HL-60 (cell line): ENCODE measurements at regions not wholly inside any gene's neighbourhood (a gene's known extent, or its start where the extent isn't known, plus 50 kb on each side); places are given as distances from the start of the nearest gene placed in this dataset.

Source experiments
- DNase-seq, 2 experiments: peaks; one replicate each; pipeline ENCODE4 v3.0.0-alpha.2; 2010 to 2020; ENCODE audit warnings: low read depth in 1 of 2, low spot score in 1 of 2
- H3K27ac ChIP-seq: fragments of 250-450 bp; sonication (Bioruptor Pico); replicated peaks from 2 replicates; pipeline ENCODE4 v1.5.1; 2020; ENCODE audit warnings: mild to moderate bottlenecking, moderate library complexity
- H3K27me3 ChIP-seq: fragments of 250-450 bp; sonication (Bioruptor Pico); 2 replicates; pipeline ENCODE4 v1.5.1; 2021; ENCODE audit warnings: mild to moderate bottlenecking, moderate library complexity; ENCODE audit not compliant: insufficient read depth, poor library complexity, severe bottlenecking
- H3K4me3 ChIP-seq: replicated peaks from 2 replicates; pipeline ENCODE4 v1.5.1; 2011; ENCODE audit warnings: mild to moderate bottlenecking, control low read depth, low read length; ENCODE audit not compliant: insufficient read depth
- GABPA ChIP-seq: IDR thresholded peaks from 2 replicates; pipeline ENCODE4 v1.6.1; 2012; ENCODE audit warnings: low read depth
- POLR2AphosphoS5 ChIP-seq: IDR thresholded peaks from 2 replicates; pipeline ENCODE4 v1.6.1; 2012; ENCODE audit warnings: low read depth
- REST ChIP-seq: IDR thresholded peaks from 2 replicates; pipeline ENCODE4 v1.6.1; 2012; ENCODE audit warnings: low read depth; ENCODE audit not compliant: insufficient replicate concordance
- SPI1 ChIP-seq: IDR thresholded peaks from 2 replicates; pipeline ENCODE4 v1.6.1; 2012; ENCODE audit warnings: low read depth, mild to moderate bottlenecking, borderline replicate concordance
- TF ChIP-seq, protein P1 (sequence below): IDR thresholded peaks from one replicate; pipeline ENCODE4 v1.5.1; 2011; ENCODE audit warnings: low read length, control low read depth, inconsistent platforms; ENCODE audit not compliant: insufficient read depth

GRCh38 chr20:20920433-20920832, 185.7 kb downstream of the LINC00237 start:
- TF ChIP-seq REST: no peak
- TF ChIP-seq, protein P1, sequence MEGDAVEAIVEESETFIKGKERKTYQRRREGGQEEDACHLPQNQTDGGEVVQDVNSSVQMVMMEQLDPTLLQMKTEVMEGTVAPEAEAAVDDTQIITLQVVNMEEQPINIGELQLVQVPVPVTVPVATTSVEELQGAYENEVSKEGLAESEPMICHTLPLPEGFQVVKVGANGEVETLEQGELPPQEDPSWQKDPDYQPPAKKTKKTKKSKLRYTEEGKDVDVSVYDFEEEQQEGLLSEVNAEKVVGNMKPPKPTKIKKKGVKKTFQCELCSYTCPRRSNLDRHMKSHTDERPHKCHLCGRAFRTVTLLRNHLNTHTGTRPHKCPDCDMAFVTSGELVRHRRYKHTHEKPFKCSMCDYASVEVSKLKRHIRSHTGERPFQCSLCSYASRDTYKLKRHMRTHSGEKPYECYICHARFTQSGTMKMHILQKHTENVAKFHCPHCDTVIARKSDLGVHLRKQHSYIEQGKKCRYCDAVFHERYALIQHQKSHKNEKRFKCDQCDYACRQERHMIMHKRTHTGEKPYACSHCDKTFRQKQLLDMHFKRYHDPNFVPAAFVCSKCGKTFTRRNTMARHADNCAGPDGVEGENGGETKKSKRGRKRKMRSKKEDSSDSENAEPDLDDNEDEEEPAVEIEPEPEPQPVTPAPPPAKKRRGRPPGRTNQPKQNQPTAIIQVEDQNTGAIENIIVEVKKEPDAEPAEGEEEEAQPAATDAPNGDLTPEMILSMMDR: no peak
- no peak for TF ChIP-seq GABPA
- TF ChIP-seq POLR2AphosphoS5: no peak
- no peak for TF ChIP-seq SPI1
- Histone ChIP-seq H3K27me3 (no peaks in the 10 kb centered on the region), H3K4me3 (no peak overlapping the region), H3K27ac (no peak overlapping the region)
- DNase-seq: no peak

- no peak for DNase-seq
- Histone ChIP-seq H3K27ac (no peak overlapping the region), H3K4me3 (no peak overlapping the region), H3K27me3 (no peaks in the 10 kb centered on the region)
- TF ChIP-seq REST: no peak
Measured at GRCh38 chr20:20915844-20916243, 190.3 kb downstream of the LINC00237 start.

GRCh38 chr20:20904501-20904831, 192.0 kb upstream of the RALGAPA2 start:
- no peak for DNase-seq
- Histone ChIP-seq H3K27ac (no peak overlapping the region), H3K4me3 (no peak overlapping the region), H3K27me3 (peaks cover 9% of the 10 kb centered on the region)
- no peak for TF ChIP-seq POLR2AphosphoS5
- TF ChIP-seq, protein P1: no peak
- no peak for TF ChIP-seq SPI1
- TF ChIP-seq GABPA: no peak
- TF ChIP-seq REST: no peak

DNA sequence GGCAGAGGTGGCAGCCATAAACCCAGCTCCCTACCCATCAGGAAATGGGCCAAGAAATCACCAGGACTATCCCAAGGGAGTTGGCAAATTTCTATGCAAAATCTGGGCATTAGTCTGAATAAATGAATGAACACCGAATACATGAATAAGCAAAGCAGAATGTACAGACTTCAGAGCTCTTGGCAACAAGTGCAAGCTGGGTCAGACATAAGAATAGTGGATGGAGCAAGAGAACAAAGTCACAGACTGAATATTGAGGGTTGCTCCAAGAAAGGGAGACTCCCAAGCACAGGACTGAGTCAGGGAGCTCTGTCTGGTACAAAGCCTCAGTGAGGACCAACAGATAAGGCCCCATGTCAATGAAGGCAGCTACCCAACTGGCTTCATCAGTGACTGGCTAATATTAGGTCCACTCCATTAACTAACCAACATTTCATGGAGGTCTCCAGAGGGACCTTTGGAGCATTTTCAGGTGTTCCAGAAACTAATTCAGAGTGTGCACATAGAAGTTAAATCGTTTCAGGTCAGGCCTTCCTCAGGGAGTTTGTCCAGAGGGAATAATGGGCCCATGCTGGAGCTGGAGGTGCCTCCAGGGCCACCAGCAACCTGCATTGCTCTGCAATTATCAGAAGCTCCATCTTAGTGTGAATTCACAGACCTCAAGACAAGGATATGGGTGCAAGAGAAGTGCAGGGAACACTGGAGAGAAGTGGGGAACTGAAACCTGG, 191.5 kb upstream of the RALGAPA2 start:
- H3K27me3 ChIP-seq: peaks cover 9% of the 10 kb centered on the region
- DNase-seq: no peak
- no peak overlapping the region for H3K27ac ChIP-seq
- TF ChIP-seq GABPA: no peak
- TF ChIP-seq SPI1: no peak
- TF ChIP-seq REST: no peak
- TF ChIP-seq POLR2AphosphoS5: no peak
- TF ChIP-seq, protein P1: no peak
- no peak overlapping the region for H3K4me3 ChIP-seq
